ENCODE measurements at regions not wholly inside any gene's neighbourhood (a gene's known extent, or its start where the extent isn't known, plus 50 kb on each side); places are given as distances from the start of the nearest gene placed in this dataset.

DNA sequence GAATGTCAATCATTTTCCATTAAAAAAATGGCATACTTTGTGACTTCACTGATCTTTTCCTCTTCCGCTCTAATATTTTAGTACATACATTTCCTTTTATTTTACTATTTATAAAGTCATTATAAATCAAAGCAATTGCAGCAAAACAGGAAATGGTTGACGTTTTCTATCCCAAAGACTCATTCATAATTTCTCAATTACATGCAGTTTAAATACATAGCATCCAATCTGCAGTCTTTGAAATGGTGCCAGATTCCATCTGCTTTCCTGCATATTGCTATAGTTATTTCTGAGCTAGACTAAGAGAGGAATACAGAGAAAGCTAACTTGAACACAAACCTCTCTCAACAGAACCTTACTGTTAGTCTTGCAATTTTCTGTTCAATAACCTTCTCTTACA, 179.8 kb downstream of the ZPLD1 start:
- no peaks in the 10 kb centered on the region for H3K36me3 ChIP-seq (ENCODE audit: insufficient read depth, low read length)
- no peak overlapping the region for H3K4me2 ChIP-seq (ENCODE audit: low read length)
- no peaks in the 10 kb centered on the region for H3K9me3 ChIP-seq (ENCODE audit: low read length)

DNA sequence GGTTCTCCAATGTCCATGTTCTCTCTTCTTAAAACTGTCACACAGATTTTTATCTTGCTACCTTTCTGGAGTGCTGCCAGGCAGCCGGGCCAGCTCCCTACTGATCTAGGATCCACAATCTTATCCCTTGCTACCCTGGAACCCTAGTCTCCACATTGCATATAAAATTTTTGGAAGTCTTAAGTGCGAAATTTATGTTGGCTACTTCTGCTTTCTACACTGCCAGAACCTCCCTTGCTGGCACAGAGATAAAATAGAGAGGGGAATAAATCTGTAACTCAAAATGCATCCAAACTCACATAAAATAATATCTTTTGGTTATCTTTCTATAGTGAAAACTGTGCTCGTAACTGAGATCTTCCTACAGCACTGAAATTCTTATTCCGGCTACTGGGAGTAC, 182.6 kb downstream of the ZPLD1 start:
- no peaks in the 10 kb centered on the region for H3K27me3 ChIP-seq (ENCODE audit: insufficient read depth, low read depth, low read length)
- H3K9me3 ChIP-seq (ENCODE audit: low read length): no peaks in the 10 kb centered on the region
- H3K4me3 ChIP-seq (ENCODE audit: low read length): no peak overlapping the region
- H3K79me2 ChIP-seq (replicated peaks; ENCODE audit: insufficient read depth, low read length): no peaks in the 10 kb centered on the region
- no peaks in the 10 kb centered on the region for H3F3A ChIP-seq (ENCODE audit: insufficient read depth, low read length, poor library complexity, severe bottlenecking)
- H3K36me3 ChIP-seq (ENCODE audit: insufficient read depth, low read length): no peaks in the 10 kb centered on the region
- no peak overlapping the region for H2AFZ ChIP-seq (ENCODE audit: low read depth, low read length)
- H3K9ac ChIP-seq (ENCODE audit: low read length): no peak overlapping the region
- no peak for TF ChIP-seq CTCF (IDR thresholded peaks at IDR 0.05; ENCODE audit: poor library complexity, severe bottlenecking)
- TF ChIP-seq TAF1 (IDR thresholded peaks at IDR 0.05; ENCODE audit: low read depth): no peak
- no peak for TF ChIP-seq RAD21 (conservative IDR thresholded peaks at IDR 0.05)
- TF ChIP-seq MXI1 (conservative IDR thresholded peaks at IDR 0.05; ENCODE audit: poor library complexity, severe bottlenecking): no peak
- TF ChIP-seq POLR2AphosphoS5 (IDR thresholded peaks at IDR 0.05): no peak
- no peak for TF ChIP-seq SMC3 (conservative IDR thresholded peaks at IDR 0.05; ENCODE audit: poor library complexity)
- TF ChIP-seq EZH2 (IDR thresholded peaks at IDR 0.05; ENCODE audit: borderline replicate concordance, insufficient read depth, low read length, poor library complexity, severe bottlenecking): no peak
- no peak for TF ChIP-seq EP300 (conservative IDR thresholded peaks at IDR 0.05; ENCODE audit: poor library complexity, severe bottlenecking)
- H3K4me2 ChIP-seq (ENCODE audit: low read length): no peak overlapping the region
- no peak overlapping the region for H3K27ac ChIP-seq (ENCODE audit: low read length)
- H3K9me2 ChIP-seq (ENCODE audit: insufficient read depth, low read length): no peaks in the 10 kb centered on the region
- H4K20me1 ChIP-seq (ENCODE audit: insufficient read depth): no peaks in the 10 kb centered on the region

More for the DNA sequence above, 179.8 kb downstream of the ZPLD1 start:
- Histone ChIP-seq H4K20me1 (ENCODE audit: insufficient read depth) (no peaks in the 10 kb centered on the region), H3K9ac (ENCODE audit: low read length) (no peak overlapping the region), H3K27ac (ENCODE audit: low read length) (no peak overlapping the region), H3K27me3 (ENCODE audit: insufficient read depth, low read depth, low read length) (no peaks in the 10 kb centered on the region), H3K4me3 (ENCODE audit: low read length) (no peak overlapping the region), H3K79me2 (replicated peaks; ENCODE audit: insufficient read depth, low read length) (no peaks in the 10 kb centered on the region), H3F3A (ENCODE audit: insufficient read depth, low read length, poor library complexity, severe bottlenecking) (no peaks in the 10 kb centered on the region), H2AFZ (ENCODE audit: low read depth, low read length) (no peak overlapping the region), H3K9me2 (ENCODE audit: insufficient read depth, low read length) (no peaks in the 10 kb centered on the region)
- no peak for TF ChIP-seq SMC3 (conservative IDR thresholded peaks at IDR 0.05; ENCODE audit: poor library complexity)
- no peak for TF ChIP-seq TAF1 (IDR thresholded peaks at IDR 0.05; ENCODE audit: low read depth)
- no peak for TF ChIP-seq CTCF (IDR thresholded peaks at IDR 0.05; ENCODE audit: poor library complexity, severe bottlenecking)
- no peak for TF ChIP-seq MXI1 (conservative IDR thresholded peaks at IDR 0.05; ENCODE audit: poor library complexity, severe bottlenecking)
- no peak for TF ChIP-seq REST (IDR thresholded peaks at IDR 0.05; ENCODE audit: borderline replicate concordance)
- TF ChIP-seq RAD21 (conservative IDR thresholded peaks at IDR 0.05): no peak
- no peak for TF ChIP-seq POLR2AphosphoS5 (IDR thresholded peaks at IDR 0.05)
- no peak for TF ChIP-seq EP300 (conservative IDR thresholded peaks at IDR 0.05; ENCODE audit: poor library complexity, severe bottlenecking)
- no peak for TF ChIP-seq EZH2 (IDR thresholded peaks at IDR 0.05; ENCODE audit: borderline replicate concordance, insufficient read depth, low read length, poor library complexity, severe bottlenecking)
